ENCODE measurements at regions not wholly inside any gene's neighbourhood (a gene's known extent, or its start where the extent isn't known, plus 50 kb on each side); places are given as distances from the start of the nearest gene placed in this dataset.

DNA sequence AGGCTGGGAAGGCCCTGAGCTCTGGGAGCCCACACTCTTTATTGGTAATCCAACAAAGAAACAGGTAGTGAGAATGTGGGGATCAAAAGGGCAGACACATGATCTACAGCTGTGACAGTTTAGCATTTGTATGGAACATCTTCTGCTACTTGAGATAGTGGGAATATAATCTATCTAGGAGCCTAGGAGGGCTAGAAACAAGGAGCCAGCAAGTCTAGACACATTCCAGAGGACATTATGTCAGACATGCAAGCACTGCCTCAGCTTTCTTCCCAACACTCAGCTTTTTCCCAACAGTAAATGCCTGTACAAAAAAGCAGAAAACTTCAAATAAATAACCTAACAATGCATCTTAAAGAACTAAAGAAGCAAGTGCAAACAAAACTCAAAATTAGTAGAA, 1150.6 kb upstream of the RAG2 start:
- TF ChIP-seq, protein P1, sequence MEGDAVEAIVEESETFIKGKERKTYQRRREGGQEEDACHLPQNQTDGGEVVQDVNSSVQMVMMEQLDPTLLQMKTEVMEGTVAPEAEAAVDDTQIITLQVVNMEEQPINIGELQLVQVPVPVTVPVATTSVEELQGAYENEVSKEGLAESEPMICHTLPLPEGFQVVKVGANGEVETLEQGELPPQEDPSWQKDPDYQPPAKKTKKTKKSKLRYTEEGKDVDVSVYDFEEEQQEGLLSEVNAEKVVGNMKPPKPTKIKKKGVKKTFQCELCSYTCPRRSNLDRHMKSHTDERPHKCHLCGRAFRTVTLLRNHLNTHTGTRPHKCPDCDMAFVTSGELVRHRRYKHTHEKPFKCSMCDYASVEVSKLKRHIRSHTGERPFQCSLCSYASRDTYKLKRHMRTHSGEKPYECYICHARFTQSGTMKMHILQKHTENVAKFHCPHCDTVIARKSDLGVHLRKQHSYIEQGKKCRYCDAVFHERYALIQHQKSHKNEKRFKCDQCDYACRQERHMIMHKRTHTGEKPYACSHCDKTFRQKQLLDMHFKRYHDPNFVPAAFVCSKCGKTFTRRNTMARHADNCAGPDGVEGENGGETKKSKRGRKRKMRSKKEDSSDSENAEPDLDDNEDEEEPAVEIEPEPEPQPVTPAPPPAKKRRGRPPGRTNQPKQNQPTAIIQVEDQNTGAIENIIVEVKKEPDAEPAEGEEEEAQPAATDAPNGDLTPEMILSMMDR (IDR thresholded peaks at IDR 0.05) = no peak
- DNase-seq = no peak
- no peaks in the 10 kb centered on the region for H3K27me3 Mint-ChIP-seq (ENCODE audit: low read depth, poor library complexity)
- no peaks in the 10 kb centered on the region for H3K36me3 Mint-ChIP-seq (ENCODE audit: low read depth)
- H3K9me3 Mint-ChIP-seq = peaks cover 11% of the 10 kb centered on the region
- H3K4me3 Mint-ChIP-seq = no peak overlapping the region
- no peak overlapping the region for H3K27ac Mint-ChIP-seq
- no peaks in the 10 kb centered on the region for H3K4me1 Mint-ChIP-seq

DNA sequence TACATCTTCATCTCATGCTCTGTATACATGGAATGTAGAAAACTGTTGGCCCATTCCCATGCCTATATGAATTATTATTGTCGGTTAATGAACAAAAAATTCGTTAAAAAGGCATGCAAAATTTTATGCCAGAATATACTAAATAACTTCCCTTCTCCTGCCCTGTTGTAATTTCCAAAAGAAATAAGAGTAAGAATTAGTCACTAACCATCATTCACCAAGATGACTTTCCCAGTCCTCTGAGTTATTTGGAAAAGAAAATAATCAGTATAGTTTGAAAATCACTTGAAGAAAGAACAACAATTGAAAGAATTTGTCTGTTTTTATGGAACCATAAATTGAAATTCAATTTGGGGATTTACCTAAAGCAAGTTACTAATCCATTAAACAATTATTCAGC, 1149.1 kb upstream of the RAG2 start:
- H3K27ac Mint-ChIP-seq = no peak overlapping the region
- H3K4me3 Mint-ChIP-seq = no peak overlapping the region
- TF ChIP-seq, protein P1 (IDR thresholded peaks at IDR 0.05) = no peak
- H3K4me1 Mint-ChIP-seq = no peaks in the 10 kb centered on the region
- H3K9me3 Mint-ChIP-seq = peaks cover 11% of the 10 kb centered on the region
- H3K36me3 Mint-ChIP-seq (ENCODE audit: low read depth) = no peaks in the 10 kb centered on the region
- H3K27me3 Mint-ChIP-seq (ENCODE audit: low read depth, poor library complexity) = no peaks in the 10 kb centered on the region
- no peak for DNase-seq

DNA sequence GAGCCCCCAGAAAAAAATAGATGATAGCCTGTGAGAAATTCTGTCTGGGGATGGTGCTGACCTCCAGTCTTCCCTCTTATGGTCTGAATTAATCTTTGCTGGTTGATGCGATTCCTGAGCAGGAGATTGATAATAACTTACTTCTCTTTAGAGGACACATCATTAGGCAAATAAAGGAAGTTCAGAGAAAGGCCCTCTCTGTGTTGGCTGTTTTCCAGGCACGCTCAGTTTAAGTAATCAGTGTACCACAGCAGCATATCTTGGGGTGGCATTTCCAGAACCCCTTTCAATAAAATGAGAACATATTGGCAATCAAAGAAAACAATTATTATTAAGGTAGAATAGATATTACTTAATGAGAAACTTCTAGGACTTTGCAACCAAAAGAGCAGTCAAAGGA, 1129.3 kb upstream of the RAG2 start:
- no peaks in the 10 kb centered on the region for H3K4me1 Mint-ChIP-seq
- H3K36me3 Mint-ChIP-seq (ENCODE audit: low read depth) = no peaks in the 10 kb centered on the region
- no peak overlapping the region for H3K27ac Mint-ChIP-seq
- DNase-seq = no peak
- H3K9me3 Mint-ChIP-seq = no peaks in the 10 kb centered on the region
- H3K27me3 Mint-ChIP-seq (ENCODE audit: low read depth, poor library complexity) = no peaks in the 10 kb centered on the region
- TF ChIP-seq, protein P1 (IDR thresholded peaks at IDR 0.05) = no peak
- H3K4me3 Mint-ChIP-seq = no peak overlapping the region

DNA sequence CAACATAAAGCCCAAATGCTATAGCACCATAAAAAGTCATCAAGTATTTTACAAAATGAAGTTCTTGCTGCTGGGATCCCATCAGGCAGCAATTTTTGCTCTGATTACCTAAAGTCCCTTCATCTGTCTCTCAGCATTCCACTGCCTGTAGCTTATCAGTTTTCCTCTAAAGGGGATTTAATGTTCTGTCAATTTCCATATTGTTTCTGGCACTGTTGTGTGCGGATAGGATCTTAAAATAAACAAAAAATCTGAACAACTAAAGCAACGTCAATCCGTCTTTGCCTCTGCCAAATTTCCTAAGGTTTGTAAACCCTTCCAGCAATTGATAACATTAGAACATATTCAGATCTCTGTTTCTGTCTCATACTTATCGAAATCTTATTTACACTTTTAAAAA, 1126.3 kb upstream of the RAG2 start:
- H3K4me1 Mint-ChIP-seq = no peaks in the 10 kb centered on the region
- no peak for DNase-seq
- no peaks in the 10 kb centered on the region for H3K27me3 Mint-ChIP-seq (ENCODE audit: low read depth, poor library complexity)
- TF ChIP-seq, protein P1 (IDR thresholded peaks at IDR 0.05) = no peak
- no peak overlapping the region for H3K27ac Mint-ChIP-seq
- no peaks in the 10 kb centered on the region for H3K9me3 Mint-ChIP-seq
- no peaks in the 10 kb centered on the region for H3K36me3 Mint-ChIP-seq (ENCODE audit: low read depth)
- H3K4me3 Mint-ChIP-seq = no peak overlapping the region

DNA sequence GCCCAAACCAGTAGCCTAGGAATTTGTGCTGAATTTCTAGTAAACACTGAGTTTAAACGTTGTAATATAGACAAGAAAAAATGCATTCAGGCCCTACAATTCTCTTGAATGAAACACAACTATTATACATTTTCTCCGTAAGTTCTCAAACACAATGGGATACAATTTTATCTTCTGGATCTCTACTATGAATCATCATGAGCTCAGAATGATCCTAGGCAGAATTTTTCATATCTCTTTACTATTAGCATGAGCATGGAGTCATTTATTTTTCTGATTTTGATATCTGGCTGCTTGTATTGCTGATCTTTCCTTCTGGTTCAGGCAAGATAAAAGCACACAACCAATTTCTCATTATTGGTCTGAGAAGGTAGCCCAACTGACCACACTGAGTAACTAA, 1123.4 kb upstream of the RAG2 start:
- TF ChIP-seq, protein P1 (IDR thresholded peaks at IDR 0.05) = no peak
- DNase-seq = no peak
- Mint-ChIP-seq H3K4me1 (no peaks in the 10 kb centered on the region), H3K27ac (no peak overlapping the region), H3K9me3 (no peaks in the 10 kb centered on the region), H3K36me3 (ENCODE audit: low read depth) (no peaks in the 10 kb centered on the region), H3K27me3 (ENCODE audit: low read depth, poor library complexity) (no peaks in the 10 kb centered on the region), H3K4me3 (no peak overlapping the region)

DNA sequence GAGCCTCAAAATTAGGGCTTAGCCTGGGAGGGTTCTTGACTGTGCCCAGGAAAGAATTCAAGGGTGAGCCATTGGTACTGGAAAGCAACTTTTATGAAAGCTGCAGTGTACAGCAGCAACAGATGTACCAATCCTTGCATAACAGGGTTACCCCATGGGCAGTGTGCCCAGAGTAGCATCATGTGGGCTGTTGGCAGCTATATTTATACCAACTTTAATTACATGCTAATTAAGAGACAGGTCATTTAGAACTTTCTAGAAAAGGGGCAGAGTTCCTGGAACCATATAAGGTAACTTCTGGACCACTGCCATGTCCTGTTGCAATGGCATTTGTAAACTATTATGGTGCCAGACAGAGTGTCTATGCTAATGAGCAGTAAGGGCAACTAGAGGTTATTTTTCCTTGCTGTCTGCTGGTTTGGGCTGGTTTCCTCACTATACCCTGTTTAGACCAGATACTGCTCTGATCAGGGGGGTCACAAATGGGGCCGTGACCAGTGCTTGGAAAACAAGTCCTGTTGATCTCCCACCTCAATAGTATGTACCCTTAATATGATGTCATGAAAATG, 1120.5 kb upstream of the RAG2 start:
- DNase-seq = no peak
- H3K27me3 Mint-ChIP-seq (ENCODE audit: low read depth, poor library complexity) = no peaks in the 10 kb centered on the region

More for the DNA sequence above, 1120.5 kb upstream of the RAG2 start:
- Mint-ChIP-seq H3K9me3 (no peaks in the 10 kb centered on the region), H3K27ac (no peak overlapping the region), H3K36me3 (ENCODE audit: low read depth) (no peaks in the 10 kb centered on the region), H3K4me3 (no peak overlapping the region), H3K4me1 (no peaks in the 10 kb centered on the region)
- TF ChIP-seq, protein P1 (IDR thresholded peaks at IDR 0.05) = no peak
